ENCODE measurements at regions not wholly inside any gene's neighbourhood (a gene's known extent, or its start where the extent isn't known, plus 50 kb on each side); places are given as distances from the start of the nearest gene placed in this dataset.
"Not testable (repeated sequence)": the region's sequence is repeated elsewhere in the genome, so short reads cannot be mapped to it uniquely, and the experiment has no call there.

DNA sequence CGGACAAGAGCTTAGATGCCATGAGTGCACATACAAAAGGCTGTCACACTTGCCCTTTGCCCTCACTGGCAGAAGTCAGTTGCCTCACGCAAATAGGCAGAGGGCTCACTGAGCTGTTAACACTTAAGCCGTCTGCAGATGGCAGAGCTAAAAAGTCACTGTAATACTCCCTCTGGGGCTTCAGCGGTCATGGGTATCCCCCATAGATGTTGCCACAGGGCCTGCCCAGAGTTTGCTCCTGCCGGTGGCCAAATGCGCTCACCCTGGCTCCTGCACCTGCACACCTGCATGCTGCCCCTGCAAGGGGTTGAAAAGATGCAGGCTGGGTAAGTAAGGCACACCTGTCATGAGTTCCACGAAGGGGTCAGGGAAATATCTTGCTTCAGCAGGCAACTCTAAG, 741.5 kb downstream of the EDEM1 start:
- DNase-seq (ENCODE audit: low read depth in 2 of 2, low spot score in 1 of 2), result no peak

DNA sequence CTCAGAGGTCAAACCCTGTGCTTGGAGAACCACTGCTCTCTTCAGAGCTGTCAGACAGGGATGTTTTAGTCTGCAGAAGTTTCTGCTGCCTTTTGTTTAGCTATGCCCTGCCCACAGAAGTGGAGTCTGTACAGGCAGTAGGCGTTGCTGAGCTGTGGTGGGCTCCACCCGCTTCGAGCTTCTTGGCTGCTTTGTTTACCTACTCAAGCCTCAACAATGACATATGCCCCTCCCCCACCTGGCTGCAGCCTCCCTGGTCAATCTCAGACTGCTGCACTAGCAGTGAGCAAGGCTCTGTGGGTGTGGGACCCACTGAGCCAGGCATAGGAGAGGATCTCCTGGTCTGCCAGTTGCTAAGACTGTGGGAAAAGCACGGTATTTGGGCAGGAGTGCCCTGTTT, 756.6 kb downstream of the EDEM1 start:
- not testable (repeated sequence) for DNase-seq (ENCODE audit: low read depth in 2 of 2, low spot score in 1 of 2)

- DNase-seq (ENCODE audit: low read depth in 2 of 2, low spot score in 1 of 2), result no peak
Observed at GRCh38 chr3:5948084-5948483, 760.6 kb downstream of the EDEM1 start.

DNA sequence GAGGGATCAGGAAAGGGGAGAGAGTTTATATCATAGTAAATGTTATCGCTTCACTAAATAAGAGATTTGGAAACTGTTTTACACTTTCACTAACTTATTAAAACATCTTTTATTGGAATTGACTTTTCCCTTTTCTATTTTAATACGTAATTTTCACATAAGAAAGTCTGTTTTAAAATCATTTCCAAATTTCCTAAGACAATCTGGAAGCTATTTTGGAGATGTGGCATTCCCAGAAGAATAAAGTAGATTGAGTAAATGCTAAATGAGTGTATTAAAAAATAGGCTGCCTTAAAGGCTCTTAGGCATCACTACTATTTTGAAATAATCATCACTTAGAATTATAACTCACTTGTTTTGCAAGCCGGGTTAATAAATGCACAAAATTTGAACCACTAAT, 763.5 kb downstream of the EDEM1 start:
- DNase-seq (ENCODE audit: low read depth in 2 of 2, low spot score in 1 of 2), result no peak

DNA sequence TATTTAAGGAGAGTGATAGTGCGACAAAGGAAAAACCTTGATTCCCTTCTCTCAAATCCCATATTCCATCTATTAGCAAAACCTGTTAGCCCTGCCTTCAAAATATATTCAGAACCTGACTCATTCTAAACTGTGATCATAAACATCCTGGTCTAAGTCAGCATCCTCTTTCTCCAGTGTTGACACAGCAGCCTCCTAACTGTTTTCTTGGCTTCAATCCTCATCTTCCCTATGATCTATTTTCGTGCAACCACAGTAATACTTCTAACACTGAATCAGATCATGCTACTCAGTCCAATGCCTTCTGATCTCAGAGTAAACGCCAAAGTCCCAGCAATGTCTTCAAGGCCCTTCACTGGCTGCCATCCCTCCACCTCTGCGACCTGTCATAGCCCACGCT, 785.1 kb downstream of the EDEM1 start:
- no peak for DNase-seq (ENCODE audit: low read depth in 2 of 2, low spot score in 1 of 2)

DNA sequence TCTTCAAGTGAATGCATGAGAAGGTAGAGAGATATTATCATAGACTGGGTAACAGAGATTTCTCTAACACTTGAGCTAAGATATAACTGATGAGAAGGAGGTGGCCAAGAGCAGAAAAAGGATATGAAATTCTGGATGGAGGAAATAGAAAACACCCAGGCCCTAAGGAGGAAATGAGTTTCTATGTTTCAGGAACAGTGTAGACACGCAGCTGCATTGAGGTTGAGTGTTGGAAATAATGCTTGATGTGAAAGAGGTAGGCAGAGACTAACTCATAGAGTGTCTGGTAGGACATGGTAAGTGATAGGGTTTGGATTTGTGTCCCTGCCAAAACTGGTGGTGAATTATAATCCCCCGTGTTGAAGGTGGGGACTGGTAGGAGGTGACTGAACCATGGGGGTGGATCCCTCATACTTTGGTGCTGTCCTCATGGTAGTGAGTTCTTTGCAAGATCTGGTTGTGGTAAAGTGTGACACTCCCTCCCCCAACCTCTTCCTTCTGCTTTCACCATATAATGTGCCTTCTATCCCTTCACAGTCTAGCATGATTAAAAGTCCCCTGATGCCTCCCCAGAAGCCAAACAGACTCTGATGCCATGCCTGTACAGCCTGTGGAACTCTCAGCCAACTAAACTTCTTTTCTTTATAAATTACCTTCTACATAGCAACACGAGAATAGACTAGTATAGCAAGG, 787.3 kb downstream of the EDEM1 start:
- no peak for DNase-seq (ENCODE audit: low read depth in 2 of 2, low spot score in 1 of 2)

GRCh38 chr3:5977331-5977730, 789.8 kb downstream of the EDEM1 start:
- DNase-seq (ENCODE audit: low read depth in 2 of 2, low spot score in 1 of 2), result no peak

- no peak for DNase-seq (ENCODE audit: low read depth in 2 of 2, low spot score in 1 of 2)
Observed at GRCh38 chr3:5980475-5980874, 793.0 kb downstream of the EDEM1 start.

GRCh38 chr3:5994651-5995050, 807.1 kb downstream of the EDEM1 start:
- DNase-seq (ENCODE audit: low read depth in 2 of 2, low spot score in 1 of 2), result no peak

GRCh38 chr3:6018456-6018855, 830.9 kb downstream of the EDEM1 start:
- no peak for DNase-seq (ENCODE audit: low read depth in 2 of 2, low spot score in 1 of 2)

- DNase-seq (ENCODE audit: low read depth in 2 of 2, low spot score in 1 of 2), result no peak
Observed at GRCh38 chr3:6022621-6023020, 835.1 kb downstream of the EDEM1 start.

GRCh38 chr3:6025032-6025431, 835.9 kb upstream of the GRM7 start:
- no peak for DNase-seq (ENCODE audit: low read depth in 2 of 2, low spot score in 1 of 2)

- DNase-seq (ENCODE audit: low read depth in 2 of 2, low spot score in 1 of 2), result not testable (repeated sequence)
Observed at GRCh38 chr3:6030648-6031047, 830.3 kb upstream of the GRM7 start.

GRCh38 chr3:6035626-6036025, 825.3 kb upstream of the GRM7 start:
- no peak for DNase-seq (ENCODE audit: low read depth in 2 of 2, low spot score in 1 of 2)

DNA sequence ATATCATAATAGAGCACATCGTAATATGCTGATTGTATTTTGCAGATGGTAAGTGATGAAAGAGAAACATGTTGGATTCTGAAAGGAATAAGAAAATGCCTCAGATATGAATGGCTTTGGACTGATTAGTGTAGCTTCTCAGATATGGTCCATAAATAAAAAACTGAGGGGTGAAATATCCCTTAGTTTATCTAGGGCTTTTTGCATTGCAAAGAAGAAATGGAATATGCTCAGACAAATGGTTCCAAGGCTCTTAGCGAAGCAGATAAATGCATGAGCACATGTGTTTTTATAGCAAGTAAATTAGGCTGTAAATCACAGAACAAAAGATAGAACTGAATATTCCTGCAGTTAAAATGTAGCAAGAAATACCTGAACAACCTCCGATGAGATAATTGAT, 820.9 kb upstream of the GRM7 start:
- DNase-seq (ENCODE audit: low read depth in 2 of 2, low spot score in 1 of 2), result no peak

GRCh38 chr3:6041894-6042293, 819.0 kb upstream of the GRM7 start:
- DNase-seq (ENCODE audit: low read depth in 2 of 2, low spot score in 1 of 2), result no peak

- no peak for DNase-seq (ENCODE audit: low read depth in 2 of 2, low spot score in 1 of 2)
Observed at GRCh38 chr3:6047016-6047415, 813.9 kb upstream of the GRM7 start.

GRCh38 chr3:6060251-6060650, 800.7 kb upstream of the GRM7 start:
- DNase-seq (ENCODE audit: low read depth in 2 of 2, low spot score in 1 of 2), result no peak

DNA sequence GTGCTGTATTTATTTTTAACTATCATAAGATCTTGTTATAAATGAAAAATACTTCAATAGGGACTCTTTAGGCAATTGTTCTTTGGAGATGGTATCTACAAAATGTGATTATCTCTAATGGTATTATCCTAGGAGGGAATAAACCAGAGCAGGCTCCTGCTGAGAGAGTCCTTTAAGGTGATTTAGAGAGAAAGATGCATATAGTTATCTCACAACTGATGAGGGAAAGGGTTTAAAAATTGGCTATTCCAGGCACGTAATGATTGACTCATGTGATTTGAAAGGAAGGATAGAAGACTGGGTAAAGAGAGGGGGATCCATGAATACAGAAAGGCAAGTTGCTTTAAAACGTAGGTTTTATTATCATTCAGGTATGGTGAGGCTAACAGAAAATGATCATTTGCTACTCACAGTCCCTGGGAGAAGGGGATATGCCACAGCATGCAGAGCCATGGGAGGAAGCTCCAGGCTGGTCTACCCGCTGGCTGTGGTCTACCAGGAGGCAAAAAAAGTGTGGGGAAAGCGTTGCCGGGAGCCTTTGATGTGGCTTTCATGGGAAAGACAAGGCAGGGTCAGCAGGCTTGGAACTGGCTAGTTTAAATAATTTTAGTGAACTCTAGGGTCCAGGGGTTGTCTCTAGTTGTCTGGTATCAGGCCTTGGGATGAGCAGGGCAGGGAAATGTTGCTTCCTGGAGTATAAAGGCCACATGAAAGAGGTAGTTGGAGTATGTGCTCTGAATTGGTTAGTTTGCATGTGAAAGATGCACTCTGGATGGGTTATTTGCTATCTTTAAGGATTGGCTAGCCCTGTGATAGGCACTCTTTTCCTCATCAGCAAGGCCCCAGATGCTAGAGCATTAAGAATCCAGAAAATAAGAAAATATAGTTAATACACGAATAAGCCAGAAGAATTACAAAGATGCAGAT, 798.4 kb upstream of the GRM7 start:
- no peak for DNase-seq (ENCODE audit: low read depth in 2 of 2, low spot score in 1 of 2)

GRCh38 chr3:6066397-6066796, 794.5 kb upstream of the GRM7 start:
- no peak for DNase-seq (ENCODE audit: low read depth in 2 of 2, low spot score in 1 of 2)

DNA sequence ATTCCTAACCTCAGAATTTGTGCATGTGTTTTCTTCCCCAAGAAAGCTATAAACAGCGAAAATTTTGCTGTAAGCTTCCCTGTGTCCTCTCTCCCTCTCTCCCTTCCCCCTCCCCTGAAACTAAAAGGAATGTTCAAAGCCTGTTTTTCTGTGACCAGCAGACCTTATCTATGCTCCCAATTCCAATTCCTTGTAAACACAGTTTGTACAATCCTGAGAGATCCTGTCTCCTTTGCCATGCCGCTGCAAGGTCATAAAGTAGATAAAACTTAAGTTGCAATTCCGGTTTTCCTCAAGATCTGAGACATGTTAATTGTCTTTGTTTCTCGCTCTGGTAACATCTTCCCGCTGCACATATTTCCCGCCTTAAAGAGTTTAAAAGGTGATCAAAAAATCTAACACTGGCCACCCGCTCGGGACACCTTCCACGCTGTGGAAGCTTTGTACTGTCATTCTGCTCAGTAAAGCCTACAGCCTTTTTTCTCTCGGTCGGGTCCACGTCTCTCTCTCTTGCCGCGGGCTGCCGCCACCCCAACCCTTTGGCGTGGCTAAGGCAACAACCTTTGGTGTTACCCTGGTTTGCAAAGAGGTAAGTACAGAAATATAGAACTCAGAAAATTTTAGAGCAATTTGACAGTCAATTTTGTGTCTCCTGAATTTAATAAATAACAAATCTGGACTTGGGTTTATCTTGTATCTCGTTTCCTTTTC, 793.9 kb upstream of the GRM7 start:
- not testable (repeated sequence) for DNase-seq (ENCODE audit: low read depth in 2 of 2, low spot score in 1 of 2)

DNA sequence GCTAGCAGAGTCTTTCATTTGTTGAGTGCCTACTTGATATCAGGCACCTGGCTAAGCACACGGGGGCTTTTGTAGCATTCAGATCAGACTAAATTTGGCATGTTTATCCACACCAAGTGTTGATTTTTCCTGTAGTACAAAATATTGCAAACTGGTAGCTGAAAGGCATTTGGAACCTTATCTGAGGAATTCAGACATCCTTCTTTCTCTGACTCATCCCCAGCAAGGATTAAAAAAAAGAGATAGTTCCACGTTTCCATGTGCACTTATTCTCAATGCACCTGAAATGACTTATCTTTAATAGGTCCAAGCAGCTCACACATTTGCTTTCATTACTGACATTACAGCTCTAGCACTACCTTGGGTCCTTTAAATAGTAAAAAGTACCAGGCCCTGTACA, 786.0 kb upstream of the GRM7 start:
- DNase-seq (ENCODE audit: low read depth in 2 of 2, low spot score in 1 of 2), result no peak
